Activated CD8-positive, alpha-beta T cell treated with anti-CD3 and anti-CD28 coated beads for 36 hours (primary cell): ENCODE measurements at regions not wholly inside any gene's neighbourhood (a gene's known extent, or its start where the extent isn't known, plus 50 kb on each side); places are given as distances from the start of the nearest gene placed in this dataset.

ENCODE experiments used
- ATAC-seq: fragments of 200-7000 bp; cut with Tn5 transposase; one replicate; pipeline ENCODE4 v1.10.0; 2021; ENCODE audit warnings: mild to moderate bottlenecking, moderate library complexity
- CTCF ChIA-PET: fragments of 350-600 bp; sonication (Branson Sonifier 250); formaldehyde crosslinking; loops from one replicate; lab custom pipeline; 2021; ENCODE audit warnings: antibody characterized with exemption; lab: Charles Lee
- POLR2A ChIA-PET: fragments of 350-600 bp; sonication (Branson Sonifier 250); formaldehyde crosslinking; loops from one replicate; lab custom pipeline; 2021; ENCODE audit warnings: antibody characterized with exemption; lab: Charles Lee
- DNase-seq: peaks from one replicate; pipeline ENCODE4 v3.0.0-alpha.2; 2020
- H3K27ac Mint-ChIP-seq: one replicate; pipeline ENCODE4 v1.8.0; 2021; ENCODE audit warnings: mild to moderate bottlenecking, mixed read lengths
- H3K27me3 Mint-ChIP-seq: one replicate; pipeline ENCODE4 v1.8.0; 2021; ENCODE audit warnings: mixed read lengths
- H3K36me3 Mint-ChIP-seq: one replicate; pipeline ENCODE4 v1.8.0; 2021; ENCODE audit warnings: low read depth, mixed read lengths
- H3K4me1 Mint-ChIP-seq: one replicate; pipeline ENCODE4 v1.8.0; 2021; ENCODE audit warnings: low read depth, mixed read lengths
- H3K4me3 Mint-ChIP-seq: one replicate; pipeline ENCODE4 v1.8.0; 2021; ENCODE audit warnings: mild to moderate bottlenecking, moderate library complexity, mixed read lengths
- H3K9me3 Mint-ChIP-seq: one replicate; pipeline ENCODE4 v1.8.0; 2021; ENCODE audit warnings: mixed read lengths
- intact Hi-C: fragments of 100-400 bp; cut with micrococcal nuclease; formaldehyde crosslinking; loops from one replicate; pipeline ENCODE4 v1.10.0; 2022
- TF ChIP-seq, protein P1 (sequence below): fragments of 200-600 bp; IDR thresholded peaks from one replicate; pipeline ENCODE4 v1.8.0; 2022; ENCODE audit warnings: antibody characterized with exemption, mild to moderate bottlenecking

DNA sequence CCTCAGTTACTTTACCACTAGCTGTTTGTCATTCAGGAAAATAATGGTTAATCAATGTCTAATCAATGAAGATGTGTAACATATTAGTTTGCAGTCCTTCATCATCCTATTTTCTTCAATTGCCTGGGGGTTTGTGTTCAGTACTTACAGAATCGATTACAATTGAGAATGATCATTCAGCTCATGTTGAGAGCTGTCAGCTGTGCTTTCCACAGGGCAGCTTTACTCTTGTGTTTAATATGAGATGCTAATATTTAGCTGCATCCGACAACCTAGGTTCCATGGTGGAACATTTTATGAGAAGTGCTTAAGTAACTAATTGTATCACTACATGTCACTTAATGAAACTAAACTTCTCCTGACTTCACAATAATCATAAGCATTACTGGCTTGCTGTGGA is 191.9 kb downstream of the GRB14 start:
- ChIA-PET CTCF (no interaction called here), POLR2A (no interaction called here)
- no peak overlapping the region for H3K4me3 Mint-ChIP-seq
- DNase-seq (no peak), ATAC-seq (no peak)
- no peaks in the 10 kb centered on the region for H3K36me3 Mint-ChIP-seq
- TF ChIP-seq, protein P1, sequence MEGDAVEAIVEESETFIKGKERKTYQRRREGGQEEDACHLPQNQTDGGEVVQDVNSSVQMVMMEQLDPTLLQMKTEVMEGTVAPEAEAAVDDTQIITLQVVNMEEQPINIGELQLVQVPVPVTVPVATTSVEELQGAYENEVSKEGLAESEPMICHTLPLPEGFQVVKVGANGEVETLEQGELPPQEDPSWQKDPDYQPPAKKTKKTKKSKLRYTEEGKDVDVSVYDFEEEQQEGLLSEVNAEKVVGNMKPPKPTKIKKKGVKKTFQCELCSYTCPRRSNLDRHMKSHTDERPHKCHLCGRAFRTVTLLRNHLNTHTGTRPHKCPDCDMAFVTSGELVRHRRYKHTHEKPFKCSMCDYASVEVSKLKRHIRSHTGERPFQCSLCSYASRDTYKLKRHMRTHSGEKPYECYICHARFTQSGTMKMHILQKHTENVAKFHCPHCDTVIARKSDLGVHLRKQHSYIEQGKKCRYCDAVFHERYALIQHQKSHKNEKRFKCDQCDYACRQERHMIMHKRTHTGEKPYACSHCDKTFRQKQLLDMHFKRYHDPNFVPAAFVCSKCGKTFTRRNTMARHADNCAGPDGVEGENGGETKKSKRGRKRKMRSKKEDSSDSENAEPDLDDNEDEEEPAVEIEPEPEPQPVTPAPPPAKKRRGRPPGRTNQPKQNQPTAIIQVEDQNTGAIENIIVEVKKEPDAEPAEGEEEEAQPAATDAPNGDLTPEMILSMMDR: no peak
- H3K27ac Mint-ChIP-seq: no peak overlapping the region
- intact Hi-C loops: no loop called here
- H3K9me3 Mint-ChIP-seq: no peaks in the 10 kb centered on the region
- H3K27me3 Mint-ChIP-seq: no peaks in the 10 kb centered on the region
- no peaks in the 10 kb centered on the region for H3K4me1 Mint-ChIP-seq

DNA sequence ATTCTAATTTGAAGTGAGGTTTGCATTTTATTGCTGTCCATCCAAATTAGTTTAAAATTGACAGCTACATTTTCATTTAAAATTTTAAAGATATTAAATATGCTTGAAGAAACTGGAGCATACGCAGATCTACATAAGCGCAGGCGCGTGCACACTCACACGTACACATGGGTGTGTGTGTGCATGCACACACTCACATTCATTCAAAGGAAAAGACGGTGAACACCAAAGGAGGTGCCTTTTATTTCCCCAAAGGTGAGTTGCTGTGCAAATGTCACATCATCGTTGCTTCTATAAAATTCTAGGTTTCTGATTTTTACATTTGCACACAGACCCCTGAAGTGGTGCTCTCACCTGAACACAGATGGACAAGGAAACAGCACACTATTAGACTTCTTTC is 194.2 kb downstream of the GRB14 start:
- H3K4me3 Mint-ChIP-seq: no peak overlapping the region
- POLR2A ChIA-PET: no interaction called here
- H3K9me3 Mint-ChIP-seq: no peaks in the 10 kb centered on the region
- no peaks in the 10 kb centered on the region for H3K36me3 Mint-ChIP-seq
- DNase-seq (no peak), ATAC-seq (no peak)
- CTCF ChIA-PET: no interaction called here
- TF ChIP-seq, protein P1: no peak
- no peak overlapping the region for H3K27ac Mint-ChIP-seq
- intact Hi-C loops: no loop called here
- H3K27me3 Mint-ChIP-seq: no peaks in the 10 kb centered on the region
- no peaks in the 10 kb centered on the region for H3K4me1 Mint-ChIP-seq

DNA sequence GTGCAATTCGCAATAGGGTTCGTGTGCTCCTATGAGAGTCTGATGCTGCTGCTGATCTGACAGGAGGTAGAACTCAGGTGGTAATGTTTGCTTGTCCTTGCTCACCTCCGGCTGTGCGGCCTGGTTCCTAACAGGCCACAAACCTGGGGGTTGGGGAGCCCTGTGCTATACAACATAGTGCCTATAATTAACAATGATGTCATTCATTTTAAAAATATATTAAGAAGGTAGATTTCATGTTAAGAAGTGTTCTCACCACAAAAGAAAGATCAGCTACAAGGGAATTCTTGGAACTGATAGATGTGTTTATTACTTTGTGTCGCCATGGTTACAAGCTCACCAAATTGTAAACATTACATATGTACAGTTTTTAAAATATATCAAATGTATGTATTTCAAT is 200.5 kb downstream of the GRB14 start:
- ChIA-PET POLR2A (no interaction called here), CTCF (no interaction called here)
- ATAC-seq: no peak

DNA sequence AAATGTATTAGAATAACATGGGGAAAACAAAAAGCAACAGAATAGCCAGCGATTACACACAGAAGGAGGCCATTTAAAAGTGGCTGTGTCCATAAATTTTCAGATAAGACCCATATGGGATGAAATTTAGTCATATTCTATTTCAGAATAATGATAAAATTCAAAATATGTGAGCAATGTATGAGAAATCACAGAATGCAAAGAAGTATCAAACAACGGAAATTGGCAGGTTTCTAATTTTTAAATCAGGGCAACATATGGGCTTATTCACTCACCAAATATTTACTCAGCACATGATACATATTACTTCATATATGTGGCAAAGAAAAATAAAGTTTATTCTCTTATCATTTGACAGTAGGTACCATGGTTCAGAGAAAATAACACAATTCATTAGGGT is 208.5 kb downstream of the GRB14 start:
- Mint-ChIP-seq H3K4me3 (no peak overlapping the region), H3K36me3 (no peaks in the 10 kb centered on the region), H3K4me1 (no peaks in the 10 kb centered on the region), H3K9me3 (peaks cover 2% of the 10 kb centered on the region), H3K27ac (no peak overlapping the region), H3K27me3 (no peaks in the 10 kb centered on the region)
- intact Hi-C loops: no loop called here
- ATAC-seq (no peak), DNase-seq (no peak)
- TF ChIP-seq, protein P1: no peak
- CTCF ChIA-PET: no interaction called here
- POLR2A ChIA-PET: no interaction called here

More for the DNA sequence above, 200.5 kb downstream of the GRB14 start:
- Mint-ChIP-seq H3K4me3 (no peak overlapping the region), H3K36me3 (no peaks in the 10 kb centered on the region), H3K9me3 (no peaks in the 10 kb centered on the region), H3K4me1 (no peaks in the 10 kb centered on the region), H3K27me3 (no peaks in the 10 kb centered on the region), H3K27ac (no peak overlapping the region)
- no peak for DNase-seq
- intact Hi-C loops: no loop called here
- TF ChIP-seq, protein P1: no peak

DNA sequence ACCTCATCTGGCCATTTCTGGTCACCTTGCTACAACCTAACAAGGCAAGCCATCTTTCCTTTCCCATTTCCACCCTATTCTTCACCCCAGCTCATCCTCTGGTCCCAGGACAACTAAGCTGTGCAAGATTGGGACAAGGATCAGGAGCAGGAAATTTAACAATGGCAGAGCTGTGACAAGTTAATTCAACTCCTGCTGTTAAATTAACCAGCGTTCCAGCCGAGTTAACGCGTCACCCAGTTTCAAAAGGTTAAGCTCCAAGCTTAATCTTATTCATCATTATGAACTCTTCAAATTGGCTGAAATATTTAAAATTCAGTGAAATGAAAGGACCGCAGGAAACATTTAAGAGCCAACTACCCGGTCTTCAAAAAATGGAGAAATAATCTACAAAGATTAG is 231.9 kb downstream of the GRB14 start:
- no peaks in the 10 kb centered on the region for H3K36me3 Mint-ChIP-seq
- peaks cover 2% of the 10 kb centered on the region for H3K9me3 Mint-ChIP-seq
- no peak overlapping the region for H3K27ac Mint-ChIP-seq
- TF ChIP-seq, protein P1: no peak
- no peaks in the 10 kb centered on the region for H3K4me1 Mint-ChIP-seq
- no peak for DNase-seq
- no peaks in the 10 kb centered on the region for H3K27me3 Mint-ChIP-seq
- ATAC-seq: no peak
- no peak overlapping the region for H3K4me3 Mint-ChIP-seq
- CTCF ChIA-PET: no interaction called here
- POLR2A ChIA-PET: no interaction called here
- intact Hi-C loops: no loop called here
